Mononuclear cell (primary cell): ENCODE measurements at regions not wholly inside any gene's neighbourhood (a gene's known extent, or its start where the extent isn't known, plus 50 kb on each side); places are given as distances from the start of the nearest gene placed in this dataset.

ENCODE experiments used
- H3K27me3 ChIP-seq: 2 replicates; pipeline ENCODE4 v1.6.0; 2011; ENCODE audit warnings: low read length, control low read depth; ENCODE audit not compliant: insufficient read depth
- H3K4me1 ChIP-seq: 2 replicates; pipeline ENCODE4 v1.5.1; 2011; ENCODE audit warnings: mild to moderate bottlenecking, low read length, control low read depth; ENCODE audit not compliant: insufficient read depth
- H3K4me3 ChIP-seq: 2 replicates; pipeline ENCODE4 v1.5.1; 2011; ENCODE audit warnings: mild to moderate bottlenecking, low read length, moderate library complexity
- H3K9me3 ChIP-seq: 2 replicates; pipeline ENCODE4 v1.5.1; 2011; ENCODE audit warnings: low read depth, mild to moderate bottlenecking, control low read depth, low read length

GRCh38 chr10:108782411-108782810, 1140.9 kb downstream of the XPNPEP1 start:
- H3K4me3 ChIP-seq = no peak overlapping the region
- H3K9me3 ChIP-seq = no peaks in the 10 kb centered on the region
- H3K4me1 ChIP-seq = no peaks in the 10 kb centered on the region
- H3K27me3 ChIP-seq = no peaks in the 10 kb centered on the region

DNA sequence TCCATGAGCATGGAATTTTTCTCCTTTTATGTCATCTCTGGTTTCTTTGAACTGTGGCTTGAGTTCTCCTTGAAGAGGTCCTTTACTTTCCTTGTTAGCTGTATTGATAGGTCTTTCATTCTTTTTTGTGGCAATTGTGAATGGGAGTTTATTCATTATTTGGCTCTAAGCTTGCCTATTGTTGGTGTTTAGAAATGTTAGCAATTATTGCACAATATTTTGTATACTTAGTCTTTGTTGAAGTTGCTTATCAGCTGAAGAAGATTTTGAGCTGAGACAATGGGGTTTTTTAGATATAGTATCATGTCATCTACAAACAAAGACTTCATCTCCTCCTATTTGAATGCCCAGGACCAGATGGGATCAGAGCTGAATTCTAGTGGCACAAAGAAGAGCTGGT, 1143.8 kb downstream of the XPNPEP1 start:
- no peak overlapping the region for H3K4me3 ChIP-seq
- H3K9me3 ChIP-seq = no peaks in the 10 kb centered on the region
- H3K27me3 ChIP-seq = no peaks in the 10 kb centered on the region
- H3K4me1 ChIP-seq = no peaks in the 10 kb centered on the region

GRCh38 chr10:108775911-108776475, 1147.3 kb downstream of the XPNPEP1 start:
- Histone ChIP-seq H3K9me3 (no peaks in the 10 kb centered on the region), H3K27me3 (no peaks in the 10 kb centered on the region), H3K4me3 (no peak overlapping the region), H3K4me1 (no peaks in the 10 kb centered on the region)

DNA sequence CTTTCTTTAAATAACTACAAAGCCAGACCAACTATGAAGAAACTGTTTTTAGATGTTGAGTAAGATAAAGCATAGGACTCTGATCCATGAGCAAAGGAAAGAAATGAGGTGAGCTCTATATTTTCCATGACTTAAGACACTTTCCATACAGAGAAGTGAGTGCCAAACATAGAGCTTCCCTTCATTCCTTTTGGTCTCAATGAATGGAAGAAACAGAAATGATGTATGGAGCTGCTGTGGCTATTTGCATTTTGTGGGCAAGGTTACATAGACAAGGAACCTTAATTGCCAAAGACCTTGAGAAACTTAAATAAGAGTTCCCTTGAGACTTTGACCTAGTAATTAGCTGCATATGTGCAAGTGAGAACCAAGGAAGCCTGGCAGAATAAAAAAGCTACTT, 1152.2 kb downstream of the XPNPEP1 start:
- Histone ChIP-seq H3K9me3 (no peaks in the 10 kb centered on the region), H3K4me3 (no peak overlapping the region), H3K4me1 (no peaks in the 10 kb centered on the region), H3K27me3 (no peaks in the 10 kb centered on the region)

DNA sequence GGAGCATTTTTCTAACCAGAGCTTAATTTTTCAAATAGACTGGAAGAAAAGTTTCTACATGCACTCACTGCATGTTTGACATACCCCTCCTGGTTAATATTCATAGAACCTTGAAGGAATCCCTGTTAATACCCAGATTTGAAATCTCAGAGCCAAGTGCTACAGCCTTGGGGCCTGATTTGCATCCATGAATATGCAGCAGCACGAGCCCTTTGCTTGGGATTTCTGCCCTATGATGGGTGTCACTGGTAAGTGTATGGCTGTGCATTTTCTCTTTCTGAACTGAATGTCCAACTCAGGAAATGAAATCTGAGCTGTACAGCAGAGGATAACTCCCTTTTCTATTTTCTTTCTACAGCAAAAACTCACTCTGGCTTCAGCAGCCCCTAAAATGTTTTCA, 1157.5 kb downstream of the XPNPEP1 start:
- no peak overlapping the region for H3K4me3 ChIP-seq
- no peaks in the 10 kb centered on the region for H3K27me3 ChIP-seq
- H3K9me3 ChIP-seq = no peaks in the 10 kb centered on the region
- no peaks in the 10 kb centered on the region for H3K4me1 ChIP-seq

GRCh38 chr10:108757946-108758345, 1165.4 kb downstream of the XPNPEP1 start:
- H3K4me1 ChIP-seq = no peaks in the 10 kb centered on the region
- no peak overlapping the region for H3K4me3 ChIP-seq
- no peaks in the 10 kb centered on the region for H3K27me3 ChIP-seq
- no peaks in the 10 kb centered on the region for H3K9me3 ChIP-seq

DNA sequence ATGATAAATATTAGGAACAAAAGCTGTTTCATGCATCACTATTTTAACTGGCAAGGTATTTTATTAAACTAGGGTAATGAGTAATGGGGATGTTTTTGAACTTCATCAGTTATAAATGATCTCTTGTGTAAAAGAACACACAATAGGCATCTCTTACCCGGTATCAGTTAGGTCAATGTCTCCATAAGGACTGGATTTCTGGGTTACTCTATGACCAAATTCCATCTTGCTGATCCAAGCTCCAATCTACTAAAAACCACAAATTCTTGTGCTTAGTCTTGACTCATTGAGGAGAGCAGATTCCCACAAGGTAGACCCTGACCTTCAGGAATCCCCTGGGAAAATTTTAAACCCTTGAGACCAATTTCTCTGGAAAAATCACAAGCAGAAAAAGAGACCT, 1167.7 kb downstream of the XPNPEP1 start:
- H3K4me1 ChIP-seq = no peaks in the 10 kb centered on the region
- H3K9me3 ChIP-seq = no peaks in the 10 kb centered on the region
- no peak overlapping the region for H3K4me3 ChIP-seq
- no peaks in the 10 kb centered on the region for H3K27me3 ChIP-seq

- no peaks in the 10 kb centered on the region for H3K4me1 ChIP-seq
- no peaks in the 10 kb centered on the region for H3K9me3 ChIP-seq
- H3K4me3 ChIP-seq = no peak overlapping the region
- no peaks in the 10 kb centered on the region for H3K27me3 ChIP-seq
Measured at GRCh38 chr10:108753326-108753725, 1170.0 kb downstream of the XPNPEP1 start.

DNA sequence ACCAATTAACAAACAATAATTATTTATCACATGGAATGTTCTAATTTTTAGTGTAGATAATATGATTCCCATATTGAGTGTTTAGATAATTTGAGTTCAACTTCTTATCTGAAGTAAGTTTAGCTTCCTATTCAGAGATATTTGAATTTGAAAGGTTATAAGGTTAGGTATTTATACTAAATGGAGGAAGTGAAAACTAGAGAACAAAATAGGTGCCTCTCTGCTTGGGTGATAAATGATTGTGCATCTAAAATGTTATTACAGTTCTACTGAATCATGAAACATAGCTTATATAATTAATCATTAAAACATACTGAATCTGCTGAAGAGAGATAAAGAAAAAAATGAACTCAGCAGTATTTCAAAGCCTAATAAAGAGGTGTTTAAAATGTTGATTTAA, 1174.3 kb downstream of the XPNPEP1 start:
- no peaks in the 10 kb centered on the region for H3K27me3 ChIP-seq
- no peaks in the 10 kb centered on the region for H3K4me1 ChIP-seq
- H3K4me3 ChIP-seq = no peak overlapping the region
- H3K9me3 ChIP-seq = no peaks in the 10 kb centered on the region

- Histone ChIP-seq H3K9me3 (no peaks in the 10 kb centered on the region), H3K4me1 (no peaks in the 10 kb centered on the region), H3K4me3 (no peak overlapping the region), H3K27me3 (no peaks in the 10 kb centered on the region)
Measured at GRCh38 chr10:108736111-108736510, 1187.2 kb downstream of the XPNPEP1 start.

- no peaks in the 10 kb centered on the region for H3K4me1 ChIP-seq
- no peaks in the 10 kb centered on the region for H3K9me3 ChIP-seq
- H3K27me3 ChIP-seq = no peaks in the 10 kb centered on the region
- H3K4me3 ChIP-seq = no peak overlapping the region
Measured at GRCh38 chr10:108735380-108735779, 1187.9 kb downstream of the XPNPEP1 start.

GRCh38 chr10:108721874-108722273, 1201.4 kb downstream of the XPNPEP1 start:
- H3K27me3 ChIP-seq = no peaks in the 10 kb centered on the region
- no peak overlapping the region for H3K4me3 ChIP-seq
- peaks cover 8% of the 10 kb centered on the region for H3K9me3 ChIP-seq
- H3K4me1 ChIP-seq = no peaks in the 10 kb centered on the region

GRCh38 chr10:108716352-108716751, 1207.0 kb downstream of the XPNPEP1 start:
- H3K4me1 ChIP-seq = no peaks in the 10 kb centered on the region
- no peaks in the 10 kb centered on the region for H3K27me3 ChIP-seq
- H3K4me3 ChIP-seq = no peak overlapping the region
- no peaks in the 10 kb centered on the region for H3K9me3 ChIP-seq

- no peaks in the 10 kb centered on the region for H3K27me3 ChIP-seq
- H3K4me1 ChIP-seq = no peaks in the 10 kb centered on the region
- H3K4me3 ChIP-seq = no peak overlapping the region
- H3K9me3 ChIP-seq = no peaks in the 10 kb centered on the region
Measured at GRCh38 chr10:108709927-108710722, 1213.2 kb downstream of the XPNPEP1 start.

DNA sequence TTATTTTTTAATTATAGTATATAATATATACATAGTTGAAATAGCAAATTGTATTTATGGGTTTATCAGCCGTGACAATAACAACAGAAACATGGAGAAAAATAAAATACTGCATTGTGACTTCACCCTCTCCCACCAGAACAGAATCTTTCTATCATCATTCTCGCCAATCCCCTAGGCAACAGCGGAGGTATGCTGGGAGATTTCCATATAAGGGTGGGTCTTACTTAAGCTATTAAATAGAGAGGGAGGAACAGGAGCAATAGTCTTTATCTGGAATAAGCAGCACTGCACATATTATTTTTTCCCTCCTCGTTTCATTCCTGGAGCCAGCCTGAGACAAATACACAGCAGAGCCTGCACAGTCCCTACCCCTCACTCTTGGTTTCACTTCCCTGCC, 1214.9 kb downstream of the XPNPEP1 start:
- Histone ChIP-seq H3K27me3 (no peaks in the 10 kb centered on the region), H3K9me3 (no peaks in the 10 kb centered on the region), H3K4me1 (no peaks in the 10 kb centered on the region), H3K4me3 (no peak overlapping the region)
